PC-3 (cell line): ENCODE measurements at regions not wholly inside any gene's neighbourhood (a gene's known extent, or its start where the extent isn't known, plus 50 kb on each side); places are given as distances from the start of the nearest gene placed in this dataset.

ENCODE experiments used
- ATAC-seq: fragments of 200-7000 bp; cut with Tn5 transposase; 2 replicates; pipeline ENCODE4 v1.9.1; 2020; ENCODE audit warnings: mild to moderate bottlenecking, moderate library complexity
- BruUV-seq: library from RNA; stranded (reverse); fragments of 400-500 nt; replicated peaks from 2 replicates; lab custom pipeline; 2021; lab: Mats Ljungman, UMichigan
- CTCF ChIA-PET: fragments of 300-600 bp; sonication (Branson Sonifier 250); formaldehyde crosslinking; loops from one replicate; lab custom pipeline; 2022; ENCODE audit warnings: antibody characterized with exemption; lab: Charles Lee
- POLR2A ChIA-PET: fragments of 300-600 bp; sonication (Branson Sonifier 250); formaldehyde crosslinking; loops from one replicate; lab custom pipeline; 2022; ENCODE audit warnings: antibody characterized with exemption; ENCODE audit not compliant: unreplicated experiment; lab: Charles Lee
- DNase-seq: peaks from one replicate; pipeline ENCODE4 v3.0.0-alpha.2; 2015
- H2AFZ ChIP-seq: fragments of 300-600 bp; sonication (generic); 2 replicates; pipeline ENCODE4 v1.6.0; 2016; ENCODE audit warnings: antibody characterized with exemption, low read length
- H3F3A ChIP-seq: fragments of 300-600 bp; sonication (generic); one replicate; pipeline ENCODE4 v1.6.0; 2017; ENCODE audit warnings: antibody characterized with exemption, low read length, control low read depth, mild to moderate bottlenecking; ENCODE audit not compliant: unreplicated experiment
- H3K27ac ChIP-seq: fragments of 300-600 bp; sonication (generic); 2 replicates; pipeline ENCODE4 v1.5.1; 2016; ENCODE audit warnings: mild to moderate bottlenecking, low read length
- H3K27me3 ChIP-seq: fragments of 300-600 bp; sonication (generic); 2 replicates; pipeline ENCODE4 v1.6.1; 2016; ENCODE audit warnings: low read length, mixed read lengths
- H3K36me3 ChIP-seq: fragments of 300-600 bp; sonication (generic); 2 replicates; pipeline ENCODE4 v1.6.1; 2016; ENCODE audit warnings: low read depth, mixed run types, low read length, mixed read lengths
- H3K4me1 ChIP-seq: fragments of 300-600 bp; sonication (generic); 2 replicates; pipeline ENCODE4 v1.5.1; 2016; ENCODE audit warnings: low read length; ENCODE audit not compliant: insufficient read depth
- H3K4me2 ChIP-seq: fragments of 300-600 bp; sonication (generic); 2 replicates; pipeline ENCODE4 v1.6.0; 2016; ENCODE audit warnings: low read length
- H3K4me3 ChIP-seq: fragments of 300-600 bp; sonication (generic); 2 replicates; pipeline ENCODE4 v1.5.1; 2016; ENCODE audit warnings: mild to moderate bottlenecking, low read length, mixed read lengths
- H3K79me2 ChIP-seq: fragments of 300-600 bp; sonication (generic); 2 replicates; pipeline ENCODE4 v1.6.1; 2017; ENCODE audit warnings: low read length, mixed read lengths
- H3K9ac ChIP-seq: fragments of 300-600 bp; sonication (generic); 2 replicates; pipeline ENCODE4 v1.6.0; 2016; ENCODE audit warnings: mild to moderate bottlenecking, low read length
- H3K9me2 ChIP-seq: fragments of 300-600 bp; sonication (generic); replicated peaks from 2 replicates; pipeline ENCODE4 v1.6.1; 2016; ENCODE audit warnings: mixed run types, low read length, mixed read lengths
- H3K9me3 ChIP-seq: fragments of 300-600 bp; sonication (generic); 2 replicates; pipeline ENCODE4 v1.6.1; 2016; ENCODE audit warnings: low read length, mixed read lengths
- H4K20me1 ChIP-seq: fragments of 300-600 bp; sonication (generic); 2 replicates; pipeline ENCODE4 v1.6.1; 2016; ENCODE audit warnings: low read length, mixed read lengths
- CTCF ChIP-seq: fragments of 300-600 bp; sonication (generic); conservative IDR thresholded peaks from 2 replicates; pipeline ENCODE4 v1.5.1; 2017; ENCODE audit warnings: antibody characterized with exemption, low read depth, mild to moderate bottlenecking, low read length
- EZH2 ChIP-seq: fragments of 300-600 bp; sonication (generic); IDR thresholded peaks from one replicate; pipeline ENCODE4 v1.6.1; 2017; ENCODE audit warnings: antibody characterized with exemption, mild to moderate bottlenecking, low read length; ENCODE audit not compliant: unreplicated experiment
- EZH2phosphoT487 ChIP-seq: fragments of 300-600 bp; sonication (generic); IDR thresholded peaks from 2 replicates; pipeline ENCODE4 v1.6.1; 2018; ENCODE audit warnings: mild to moderate bottlenecking, antibody characterized with exemption, low read length, borderline replicate concordance
- intact Hi-C: fragments of 100-400 bp; cut with micrococcal nuclease; formaldehyde crosslinking; loops from 2 replicates; pipeline ENCODE4 v1.9.0; 2023

GRCh38 chr2:236826606-236827156, 257.1 kb downstream of the ACKR3 start:
- ATAC-seq (no peak), DNase-seq (no peak)
- Histone ChIP-seq H2AFZ (no peak overlapping the region), H4K20me1 (no peaks in the 10 kb centered on the region), H3K27ac (no peak overlapping the region), H3F3A (no peaks in the 10 kb centered on the region), H3K4me3 (no peak overlapping the region), H3K4me2 (no peak overlapping the region), H3K27me3 (no peaks in the 10 kb centered on the region), H3K9me3 (no peaks in the 10 kb centered on the region), H3K9me2 (no peaks in the 10 kb centered on the region), H3K36me3 (no peaks in the 10 kb centered on the region), H3K4me1 (peaks cover 26% of the 10 kb centered on the region), H3K9ac (no peak overlapping the region), H3K79me2 (no peaks in the 10 kb centered on the region)
- intact Hi-C loops, result loop anchor here (5.0 kb wide), 1 partner anchor 201 kb away; no protein-coding TSS in a partner anchor
- CTCF ChIA-PET, result no interaction called here
- POLR2A ChIA-PET, result no interaction called here
- BruUV-seq, result no TSS peak
- TF ChIP-seq CTCF (no peak), EZH2phosphoT487 (no peak), EZH2 (no peak)

DNA sequence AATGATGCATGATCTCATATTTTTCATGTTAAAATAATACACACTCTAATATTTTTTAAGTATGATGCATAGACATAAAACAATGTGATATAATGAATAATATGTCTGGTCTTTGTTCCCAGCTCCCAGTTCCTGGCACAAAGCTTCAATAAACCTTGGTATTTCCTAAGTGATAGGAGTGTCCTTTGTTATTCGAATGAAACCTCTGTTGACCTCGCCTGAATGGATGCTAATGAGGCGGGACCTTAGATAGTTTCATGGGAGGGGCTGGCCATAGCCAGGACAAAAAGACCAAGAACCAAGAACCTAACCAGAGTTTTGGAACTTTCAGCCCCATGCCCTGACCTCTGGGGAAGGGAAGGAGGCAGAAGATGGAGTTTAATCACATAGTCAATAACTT, 257.7 kb upstream of the COPS8 start:
- BruUV-seq, result no TSS peak
- intact Hi-C loops, result loop anchor here (5.0 kb wide), 1 partner anchor 199 kb away; no protein-coding TSS in a partner anchor

More for the DNA sequence above, 257.7 kb upstream of the COPS8 start:
- no peaks in the 10 kb centered on the region for H3K79me2 ChIP-seq
- no peak overlapping the region for H3K4me2 ChIP-seq
- POLR2A ChIA-PET, result no interaction called here
- DNase-seq, result no peak
- peaks cover 26% of the 10 kb centered on the region for H3K4me1 ChIP-seq
- no peaks in the 10 kb centered on the region for H3K27me3 ChIP-seq
- CTCF ChIA-PET, result no interaction called here
- H3K4me3 ChIP-seq, result no peak overlapping the region
- ATAC-seq, result no peak
- TF ChIP-seq CTCF (no peak), EZH2 (no peak), EZH2phosphoT487 (no peak)
- no peaks in the 10 kb centered on the region for H3F3A ChIP-seq
- no peak overlapping the region for H3K9ac ChIP-seq
- H2AFZ ChIP-seq, result no peak overlapping the region
- no peak overlapping the region for H3K27ac ChIP-seq
- no peaks in the 10 kb centered on the region for H4K20me1 ChIP-seq
- no peaks in the 10 kb centered on the region for H3K36me3 ChIP-seq
- no peaks in the 10 kb centered on the region for H3K9me3 ChIP-seq
- no peaks in the 10 kb centered on the region for H3K9me2 ChIP-seq
